Stomach (tissue), 4 donors: ENCODE measurements at regions not wholly inside any gene's neighbourhood (a gene's known extent, or its start where the extent isn't known, plus 50 kb on each side); places are given as distances from the start of the nearest gene placed in this dataset.

Source experiments
- EP300 ChIP-seq: sonication (generic); formaldehyde crosslinking; IDR thresholded peaks from one replicate; pipeline ENCODE4 v1.6.1; 2017; ENCODE audit warnings: antibody characterized with exemption
- POLR2A ChIP-seq, 4 donors: fragments of 450-650 bp; IDR thresholded peaks; one replicate each; pipeline ENCODE4 v1.6.1; 2016; ENCODE audit warnings: antibody characterized with exemption in 4 of 4, control low read depth in 2 of 4, mild to moderate bottlenecking in 1 of 4, moderate library complexity in 1 of 4
- POLR2AphosphoS5 ChIP-seq, 3 donors: sonication (generic); formaldehyde crosslinking; IDR thresholded peaks; one replicate each; pipeline ENCODE4 v1.6.1; 2016; ENCODE audit warnings: antibody characterized with exemption in 3 of 3
- TF ChIP-seq, protein P1 (sequence below), 7 experiments: fragments of 450-650 bp in 4 of 7; fragments of 200-600 bp in 3 of 7; sonication (generic) in 3 of 7; IDR thresholded peaks; one replicate each; pipeline ENCODE4 v1.5.1; 2016 to 2019; ENCODE audit warnings: antibody characterized with exemption in 7 of 7, control low read depth in 2 of 7, mild to moderate bottlenecking in 1 of 7

- TF ChIP-seq, protein P1, sequence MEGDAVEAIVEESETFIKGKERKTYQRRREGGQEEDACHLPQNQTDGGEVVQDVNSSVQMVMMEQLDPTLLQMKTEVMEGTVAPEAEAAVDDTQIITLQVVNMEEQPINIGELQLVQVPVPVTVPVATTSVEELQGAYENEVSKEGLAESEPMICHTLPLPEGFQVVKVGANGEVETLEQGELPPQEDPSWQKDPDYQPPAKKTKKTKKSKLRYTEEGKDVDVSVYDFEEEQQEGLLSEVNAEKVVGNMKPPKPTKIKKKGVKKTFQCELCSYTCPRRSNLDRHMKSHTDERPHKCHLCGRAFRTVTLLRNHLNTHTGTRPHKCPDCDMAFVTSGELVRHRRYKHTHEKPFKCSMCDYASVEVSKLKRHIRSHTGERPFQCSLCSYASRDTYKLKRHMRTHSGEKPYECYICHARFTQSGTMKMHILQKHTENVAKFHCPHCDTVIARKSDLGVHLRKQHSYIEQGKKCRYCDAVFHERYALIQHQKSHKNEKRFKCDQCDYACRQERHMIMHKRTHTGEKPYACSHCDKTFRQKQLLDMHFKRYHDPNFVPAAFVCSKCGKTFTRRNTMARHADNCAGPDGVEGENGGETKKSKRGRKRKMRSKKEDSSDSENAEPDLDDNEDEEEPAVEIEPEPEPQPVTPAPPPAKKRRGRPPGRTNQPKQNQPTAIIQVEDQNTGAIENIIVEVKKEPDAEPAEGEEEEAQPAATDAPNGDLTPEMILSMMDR (IDR thresholded peaks at IDR 0.05) = no peak
- TF ChIP-seq POLR2A (IDR thresholded peaks at IDR 0.05) (no peak), EP300 (no peak), POLR2AphosphoS5 (IDR thresholded peaks at IDR 0.05) (no peak)
Observed at GRCh38 chr5:111863801-111864200, 106.8 kb upstream of the NREP start.
